Ishikawa (cell line): ENCODE measurements at regions not wholly inside any gene's neighbourhood (a gene's known extent, or its start where the extent isn't known, plus 50 kb on each side); places are given as distances from the start of the nearest gene placed in this dataset.

Source experiments
- CEBPB ChIP-seq: IDR thresholded peaks from 2 replicates; pipeline ENCODE4 v1.6.1; 2012
- CREB1 ChIP-seq: IDR thresholded peaks from 2 replicates; pipeline ENCODE4 v1.6.1; 2012; ENCODE audit warnings: low read depth
- EGR1 ChIP-seq: IDR thresholded peaks from 2 replicates; pipeline ENCODE4 v1.6.1; 2012
- EP300 ChIP-seq: IDR thresholded peaks from 2 replicates; pipeline ENCODE4 v1.6.1; 2012; ENCODE audit warnings: borderline replicate concordance
- FOXM1 ChIP-seq: IDR thresholded peaks from 2 replicates; pipeline ENCODE4 v1.6.1; 2012; ENCODE audit warnings: low read depth, borderline replicate concordance
- MAX ChIP-seq: IDR thresholded peaks from 2 replicates; pipeline ENCODE4 v1.6.1; 2012
- NFIC ChIP-seq: IDR thresholded peaks from 2 replicates; pipeline ENCODE4 v1.6.1; 2012
- RAD21 ChIP-seq: IDR thresholded peaks from 2 replicates; pipeline ENCODE4 v1.6.1; 2012; ENCODE audit warnings: low read depth
- REST ChIP-seq: IDR thresholded peaks from 2 replicates; pipeline ENCODE4 v1.6.1; 2012; ENCODE audit warnings: low read depth, mild to moderate bottlenecking
- TAF1 ChIP-seq: IDR thresholded peaks from 2 replicates; pipeline ENCODE4 v1.6.1; 2012; ENCODE audit warnings: low read depth, mild to moderate bottlenecking
- TCF12 ChIP-seq: IDR thresholded peaks from 2 replicates; pipeline ENCODE4 v1.6.1; 2012; ENCODE audit warnings: low read depth
- TEAD4 ChIP-seq: IDR thresholded peaks from 2 replicates; pipeline ENCODE4 v1.6.1; 2012
- USF1 ChIP-seq: IDR thresholded peaks from 2 replicates; pipeline ENCODE4 v1.6.1; 2012
- YY1 ChIP-seq: IDR thresholded peaks from 2 replicates; pipeline ENCODE4 v1.6.1; 2012; ENCODE audit warnings: low read depth
- ZBTB7A ChIP-seq: IDR thresholded peaks from 2 replicates; pipeline ENCODE4 v1.6.1; 2012; ENCODE audit warnings: low read depth

DNA sequence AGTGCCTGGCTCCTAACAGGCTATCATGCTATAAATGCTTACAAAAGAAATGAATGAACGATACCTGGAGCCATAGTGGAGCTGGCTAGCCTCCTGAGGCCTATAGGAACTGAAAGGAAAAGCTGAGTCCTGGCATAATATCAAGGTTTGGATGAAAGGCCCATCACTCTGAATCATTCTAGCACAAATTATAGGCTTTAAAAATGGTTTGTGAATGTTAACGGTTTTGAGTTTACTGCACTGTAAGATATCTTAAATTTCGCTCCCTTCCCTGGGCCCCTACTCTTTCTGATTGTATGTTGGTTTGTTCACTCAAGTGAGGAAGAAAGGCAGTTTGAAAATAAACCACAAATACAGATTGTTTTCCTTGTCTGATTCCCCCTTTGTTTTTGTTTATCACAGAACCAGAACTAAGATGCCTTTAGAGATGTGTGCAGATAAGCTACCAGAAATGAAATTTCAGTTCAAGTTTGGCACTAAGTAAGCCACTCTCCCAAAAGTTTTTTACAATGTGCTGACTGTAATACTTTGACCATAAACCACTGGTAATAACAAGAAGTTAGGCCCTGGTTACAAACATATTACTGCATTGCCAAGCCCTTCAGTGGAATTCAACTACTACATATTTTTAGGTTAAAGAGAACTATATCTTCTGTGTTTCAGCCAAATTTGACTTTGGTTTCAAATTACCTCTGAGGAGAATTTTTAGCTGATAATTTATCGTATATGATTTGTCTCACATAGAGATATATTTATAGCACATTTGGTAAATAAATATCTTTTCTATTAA lies 89.5 kb downstream of the ALX1 start:
- TF ChIP-seq MAX (no peak), EGR1 (no peak), FOXM1 (no peak), NFIC (no peak), REST (no peak), TEAD4 (no peak), TAF1 (no peak), ZBTB7A (no peak), YY1 (no peak), CEBPB (no peak)

DNA sequence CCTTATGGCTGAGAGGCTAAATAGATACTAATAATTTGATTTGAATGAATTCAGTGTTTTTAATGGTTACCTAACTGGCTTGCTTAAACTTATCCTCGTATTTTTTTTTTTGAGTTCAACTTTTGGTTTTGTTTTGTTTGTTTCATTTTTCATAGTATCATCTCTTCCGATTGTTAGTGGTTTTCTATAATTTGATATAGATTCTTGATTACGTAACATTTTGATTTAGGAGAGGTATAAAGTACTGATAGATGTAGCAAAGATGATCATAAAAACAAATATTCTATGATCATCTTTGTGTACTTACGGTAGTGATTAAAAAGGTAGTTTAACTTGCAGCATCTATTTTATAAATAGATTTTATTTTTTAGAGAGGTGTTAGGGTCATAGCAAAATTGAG lies 93.0 kb downstream of the ALX1 start:
- TF ChIP-seq YY1 (no peak), MAX (no peak)

GRCh38 chr12:85374981-85375380 lies 95.0 kb downstream of the ALX1 start:
- TF ChIP-seq YY1 (no peak), FOXM1 (no peak), EGR1 (no peak), NFIC (no peak), CEBPB (no peak), TEAD4 (no peak), RAD21 (no peak), TCF12 (no peak), REST (no peak), USF1 (no peak), EP300 (no peak), MAX (no peak), ZBTB7A (no peak), TAF1 (no peak), CREB1 (no peak)

DNA sequence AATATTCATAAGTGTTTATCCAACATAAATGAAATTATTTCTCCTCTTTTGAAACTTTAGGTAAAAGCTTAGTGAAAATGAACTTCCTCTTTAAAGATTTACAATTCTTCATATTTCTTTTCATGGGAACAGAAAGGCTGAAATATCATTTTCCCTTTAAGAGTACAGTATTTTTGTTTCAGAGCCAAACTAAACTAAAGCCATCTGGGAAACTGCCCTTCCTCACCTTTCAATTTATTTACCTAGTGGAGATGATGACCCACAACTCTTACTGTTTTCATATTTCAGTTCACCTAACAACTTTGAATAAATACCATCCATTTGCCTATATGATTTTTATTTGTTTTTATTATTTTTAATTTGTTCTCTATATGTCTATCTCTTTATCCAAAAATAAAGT lies 105.4 kb downstream of the ALX1 start:
- TF ChIP-seq MAX, result no peak
- TF ChIP-seq CEBPB, result no peak
- no peak for TF ChIP-seq ZBTB7A
- TF ChIP-seq TEAD4, result no peak
- no peak for TF ChIP-seq TCF12
- no peak for TF ChIP-seq YY1
- TF ChIP-seq USF1, result no peak
- TF ChIP-seq RAD21, result no peak
- no peak for TF ChIP-seq TAF1
- TF ChIP-seq CREB1, result no peak
- no peak for TF ChIP-seq FOXM1
- TF ChIP-seq NFIC, result no peak
- TF ChIP-seq EGR1, result no peak
- no peak for TF ChIP-seq REST
